H9 (cell line): ENCODE measurements at regions not wholly inside any gene's neighbourhood (a gene's known extent, or its start where the extent isn't known, plus 50 kb on each side); places are given as distances from the start of the nearest gene placed in this dataset.

Source experiments
- DNase-seq: peaks from one replicate; pipeline ENCODE4 v3.0.0-alpha.2; 2017
- H2AFZ ChIP-seq: one replicate; pipeline ENCODE4 v1.6.1; 2013; ENCODE audit warnings: mild to moderate bottlenecking, low read length, control low read depth, moderate library complexity
- H2AK5ac ChIP-seq: 2 replicates; pipeline ENCODE4 v1.6.1; 2013; ENCODE audit warnings: low read length, control low read depth, mixed read lengths; ENCODE audit not compliant: insufficient read length
- H2BK120ac ChIP-seq: one replicate; pipeline ENCODE4 v1.6.1; 2013; ENCODE audit warnings: low read depth, mild to moderate bottlenecking, low read length, control low read depth, inconsistent platforms; ENCODE audit not compliant: poor library complexity, severe bottlenecking
- H2BK12ac ChIP-seq: 2 replicates; pipeline ENCODE4 v1.6.1; 2013; ENCODE audit warnings: low read length, control low read depth, mixed read lengths, low read depth; ENCODE audit not compliant: insufficient read length
- H2BK15ac ChIP-seq: 2 replicates; pipeline ENCODE4 v1.6.1; 2013; ENCODE audit warnings: low read depth, low read length, control low read depth
- H2BK20ac ChIP-seq: one replicate; pipeline ENCODE4 v1.6.1; 2013; ENCODE audit warnings: low read depth, mild to moderate bottlenecking, low read length, control low read depth, inconsistent platforms; ENCODE audit not compliant: poor library complexity, severe bottlenecking
- H2BK5ac ChIP-seq: 2 replicates; pipeline ENCODE4 v1.6.1; 2013; ENCODE audit warnings: low read length, control low read depth, mixed read lengths; ENCODE audit not compliant: insufficient read length
- H3K14ac ChIP-seq: 2 replicates; pipeline ENCODE4 v1.6.1; 2013; ENCODE audit warnings: low read length, control low read depth; ENCODE audit not compliant: insufficient read depth
- H3K18ac ChIP-seq: 2 replicates; pipeline ENCODE4 v1.6.1; 2013; ENCODE audit warnings: low read depth, mild to moderate bottlenecking, mixed read lengths, low read length, control low read depth; ENCODE audit not compliant: insufficient read length
- H3K23ac ChIP-seq: 2 replicates; pipeline ENCODE4 v1.6.1; 2013; ENCODE audit warnings: low read length, control low read depth, mixed read lengths, low read depth; ENCODE audit not compliant: insufficient read length
- H3K23me2 ChIP-seq: 2 replicates; pipeline ENCODE4 v1.6.1; 2013; ENCODE audit warnings: low read depth, mild to moderate bottlenecking, mixed read lengths, low read length, control low read depth; ENCODE audit not compliant: insufficient read length, poor library complexity, severe bottlenecking
- H3K27ac ChIP-seq: 2 replicates; pipeline ENCODE4 v1.5.1; 2013; ENCODE audit warnings: low read length, control low read depth, mixed read lengths, low read depth; ENCODE audit not compliant: insufficient read length
- H3K27me3 ChIP-seq: 2 replicates; pipeline ENCODE4 v1.6.1; 2013; ENCODE audit warnings: low read length, control low read depth, inconsistent platforms; ENCODE audit not compliant: insufficient read depth
- H3K4ac ChIP-seq: 2 replicates; pipeline ENCODE4 v1.6.1; 2013; ENCODE audit warnings: low read depth, mild to moderate bottlenecking, control low read depth, inconsistent platforms, low read length, moderate library complexity
- H3K4me1 ChIP-seq: 2 replicates; pipeline ENCODE4 v1.6.1; 2013; ENCODE audit warnings: low read length, control low read depth, inconsistent platforms; ENCODE audit not compliant: insufficient read depth
- H3K4me2 ChIP-seq: 2 replicates; pipeline ENCODE4 v1.6.1; 2013; ENCODE audit warnings: low read length, control low read depth, mixed read lengths; ENCODE audit not compliant: insufficient read length, insufficient read depth
- H3K56ac ChIP-seq: 2 replicates; pipeline ENCODE4 v1.6.1; 2013; ENCODE audit warnings: low read depth, mild to moderate bottlenecking, mixed read lengths, low read length, control low read depth; ENCODE audit not compliant: insufficient read length
- H3K79me1 ChIP-seq: 2 replicates; pipeline ENCODE4 v1.6.1; 2013; ENCODE audit warnings: low read depth, mild to moderate bottlenecking, moderate library complexity, low read length, control low read depth, inconsistent platforms; ENCODE audit not compliant: insufficient read depth, poor library complexity, severe bottlenecking
- H3K79me2 ChIP-seq: 2 replicates; pipeline ENCODE4 v1.6.1; 2013; ENCODE audit warnings: low read length, control low read depth, inconsistent platforms; ENCODE audit not compliant: insufficient read depth
- H3K9ac ChIP-seq: 2 replicates; pipeline ENCODE4 v1.6.1; 2013; ENCODE audit warnings: low read length, control low read depth, mixed read lengths; ENCODE audit not compliant: insufficient read length; ENCODE audit errors: extremely low read depth
- H3K9me3 ChIP-seq: one replicate; pipeline ENCODE4 v1.6.1; 2013; ENCODE audit warnings: low read depth, low read length, inconsistent platforms; ENCODE audit not compliant: control insufficient read depth
- H3T11ph ChIP-seq: one replicate; pipeline ENCODE4 v1.6.1; 2013; ENCODE audit warnings: mild to moderate bottlenecking, low read length, control low read depth, inconsistent platforms
- H4K20me1 ChIP-seq: one replicate; pipeline ENCODE4 v1.6.1; 2013; ENCODE audit not compliant: control insufficient read depth, insufficient read length, insufficient read depth
- H4K5ac ChIP-seq: 2 replicates; pipeline ENCODE4 v1.6.1; 2013; ENCODE audit warnings: low read depth, mild to moderate bottlenecking, mixed read lengths, low read length, control low read depth; ENCODE audit not compliant: insufficient read length
- H4K8ac ChIP-seq: replicated peaks from 2 replicates; pipeline ENCODE4 v1.6.1; 2013; ENCODE audit warnings: low read length, control low read depth, mixed read lengths, low read depth; ENCODE audit not compliant: insufficient read length
- H4K91ac ChIP-seq: 2 replicates; pipeline ENCODE4 v1.6.1; 2013; ENCODE audit warnings: low read depth, mild to moderate bottlenecking, moderate library complexity, mixed read lengths, low read length, control low read depth; ENCODE audit not compliant: insufficient read length
- H3K27ac Mint-ChIP-seq, 3 experiments: 2 replicates in 2 of 3; 3 replicates in 1 of 3; pipeline ENCODE4 v1.8.0; 2020 to 2021; ENCODE audit warnings: mixed read lengths in 3 of 3, mild to moderate bottlenecking in 1 of 3, moderate library complexity in 1 of 3
- H3K27me3 Mint-ChIP-seq: 2 replicates; pipeline ENCODE4 v1.8.0; 2021; ENCODE audit warnings: low read depth, mild to moderate bottlenecking, moderate library complexity, mixed read lengths
- H3K36me3 Mint-ChIP-seq, 3 experiments: 2 replicates in 2 of 3; 3 replicates in 1 of 3; pipeline ENCODE4 v1.8.0; 2020 to 2021; ENCODE audit warnings: low read depth in 3 of 3, mixed read lengths in 3 of 3; ENCODE audit not compliant: insufficient read depth in 1 of 3
- H3K4me1 Mint-ChIP-seq, 2 experiments: 2 replicates each; pipeline ENCODE4 v1.8.0; 2020; ENCODE audit warnings: mixed read lengths in 2 of 2
- H3K4me3 Mint-ChIP-seq, 2 experiments: 2 replicates in 1 of 2; 3 replicates in 1 of 2; pipeline ENCODE4 v1.8.0; 2020 to 2021; ENCODE audit warnings: mild to moderate bottlenecking in 2 of 2, mixed read lengths in 2 of 2, moderate library complexity in 1 of 2
- H3K9me3 Mint-ChIP-seq, 2 experiments: 2 replicates in 1 of 2; 3 replicates in 1 of 2; pipeline ENCODE4 v1.8.0; 2020; ENCODE audit warnings: mild to moderate bottlenecking in 2 of 2, mixed read lengths in 2 of 2, moderate library complexity in 1 of 2
- WGBS: extraction: QIAGEN DNeasy Blood & Tissue Kit; methylation state at CpG from one replicate; pipeline ENCODE4 v1.1.7; 2013; ENCODE audit warnings: missing lambda C conversion rate, low lambda C conversion rate, mixed read lengths; ENCODE audit not compliant: insufficient read length; ENCODE audit errors: extremely low coverage; 5-methylcytosine and 5-hydroxymethylcytosine counted together
- TF ChIP-seq, protein P1 (sequence below): fragments of 200-600 bp; sonication (generic); conservative IDR thresholded peaks from 3 replicates; pipeline ENCODE4 v1.8.0; 2021; ENCODE audit warnings: antibody characterized with exemption, mild to moderate bottlenecking

DNA sequence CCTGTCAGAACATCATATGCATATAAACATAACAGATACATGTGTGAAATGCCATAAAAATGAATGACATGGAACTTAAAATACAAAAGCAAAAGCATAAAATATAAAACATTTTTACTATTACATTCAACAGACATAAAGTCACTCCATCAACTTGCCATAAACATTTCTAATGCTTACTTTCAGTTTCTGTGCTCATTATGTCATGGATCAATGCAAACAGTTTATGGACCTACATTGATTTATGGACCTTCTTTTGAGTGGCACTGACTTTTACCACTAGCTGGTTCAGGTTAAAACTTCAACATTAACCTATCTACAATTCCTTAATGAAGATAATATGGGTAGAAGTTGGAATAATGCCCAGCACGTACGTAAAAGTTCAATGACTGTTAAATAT lies 577.4 kb upstream of the LMCD1 start:
- no peak overlapping the region for H2BK12ac ChIP-seq
- H4K5ac ChIP-seq = no peak overlapping the region
- H2AFZ ChIP-seq = no peak overlapping the region
- H3T11ph ChIP-seq = no peak overlapping the region
- DNase-seq = no peak
- no peak overlapping the region for H2BK5ac ChIP-seq
- Mint-ChIP-seq H3K36me3 (no peaks in the 10 kb centered on the region; a peak in 1 of 7 replicates), H3K27ac (no peak overlapping the region), H3K9me3 (no peaks in the 10 kb centered on the region), H3K4me3 (no peak overlapping the region), H3K27me3 (no peaks in the 10 kb centered on the region; the same call in 1 of the 2 replicates), H3K4me1 (peaks cover 6 to 10% of the 10 kb centered on the region in 2 experiments)
- H3K56ac ChIP-seq = no peak overlapping the region
- no peak overlapping the region for H2BK120ac ChIP-seq
- H4K8ac ChIP-seq = no peak overlapping the region
- no peak overlapping the region for H2AK5ac ChIP-seq
- H3K4ac ChIP-seq = no peak overlapping the region
- H3K14ac ChIP-seq = no peak overlapping the region
- no peak overlapping the region for H3K9ac ChIP-seq
- H3K18ac ChIP-seq = no peak overlapping the region
- no peak overlapping the region for H2BK20ac ChIP-seq
- no peak overlapping the region for H2BK15ac ChIP-seq
- H3K9me3 ChIP-seq = no peaks in the 10 kb centered on the region
- H3K27me3 ChIP-seq = no peaks in the 10 kb centered on the region
- H3K79me1 ChIP-seq = no peaks in the 10 kb centered on the region
- H3K4me1 ChIP-seq = no peaks in the 10 kb centered on the region
- H4K20me1 ChIP-seq = no peaks in the 10 kb centered on the region
- no peak overlapping the region for H4K91ac ChIP-seq
- no peak overlapping the region for H3K27ac ChIP-seq
- H3K4me2 ChIP-seq = no peak overlapping the region
- TF ChIP-seq, protein P1, sequence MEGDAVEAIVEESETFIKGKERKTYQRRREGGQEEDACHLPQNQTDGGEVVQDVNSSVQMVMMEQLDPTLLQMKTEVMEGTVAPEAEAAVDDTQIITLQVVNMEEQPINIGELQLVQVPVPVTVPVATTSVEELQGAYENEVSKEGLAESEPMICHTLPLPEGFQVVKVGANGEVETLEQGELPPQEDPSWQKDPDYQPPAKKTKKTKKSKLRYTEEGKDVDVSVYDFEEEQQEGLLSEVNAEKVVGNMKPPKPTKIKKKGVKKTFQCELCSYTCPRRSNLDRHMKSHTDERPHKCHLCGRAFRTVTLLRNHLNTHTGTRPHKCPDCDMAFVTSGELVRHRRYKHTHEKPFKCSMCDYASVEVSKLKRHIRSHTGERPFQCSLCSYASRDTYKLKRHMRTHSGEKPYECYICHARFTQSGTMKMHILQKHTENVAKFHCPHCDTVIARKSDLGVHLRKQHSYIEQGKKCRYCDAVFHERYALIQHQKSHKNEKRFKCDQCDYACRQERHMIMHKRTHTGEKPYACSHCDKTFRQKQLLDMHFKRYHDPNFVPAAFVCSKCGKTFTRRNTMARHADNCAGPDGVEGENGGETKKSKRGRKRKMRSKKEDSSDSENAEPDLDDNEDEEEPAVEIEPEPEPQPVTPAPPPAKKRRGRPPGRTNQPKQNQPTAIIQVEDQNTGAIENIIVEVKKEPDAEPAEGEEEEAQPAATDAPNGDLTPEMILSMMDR = no peak
- H3K23me2 ChIP-seq = no peaks in the 10 kb centered on the region
- H3K79me2 ChIP-seq = no peaks in the 10 kb centered on the region
- WGBS = no CpG with 5 or more reads among the region's 2 CpGs
- no peak overlapping the region for H3K23ac ChIP-seq
